Osteoblast (primary cell): ENCODE measurements at regions not wholly inside any gene's neighbourhood (a gene's known extent, or its start where the extent isn't known, plus 50 kb on each side); places are given as distances from the start of the nearest gene placed in this dataset.
A peak's percentile ranks its signal among the peaks of the same experiment; 100 is the strongest.
"Not testable (repeated sequence)": the region's sequence is repeated elsewhere in the genome, so short reads cannot be mapped to it uniquely, and the experiment has no call there.

Experiments
- DNase-seq: peaks from one replicate; pipeline ENCODE4 v3.0.0; 2011; ENCODE audit warnings: low spot score, mixed read lengths; ENCODE audit not compliant: insufficient read length; ENCODE audit errors: missing footprints
- H2AFZ ChIP-seq: 2 replicates; pipeline ENCODE4 v1.6.0; 2011; ENCODE audit warnings: mild to moderate bottlenecking, low read length
- H3K27ac ChIP-seq: 2 replicates; pipeline ENCODE4 v1.5.1; 2011; ENCODE audit warnings: mild to moderate bottlenecking, low read depth, low read length, moderate library complexity
- H3K27me3 ChIP-seq: 2 replicates; pipeline ENCODE4 v1.6.0; 2012; ENCODE audit warnings: mild to moderate bottlenecking, control low read depth, inconsistent platforms, low read length, moderate library complexity; ENCODE audit not compliant: insufficient read depth
- H3K36me3 ChIP-seq: 2 replicates; pipeline ENCODE4 v1.5.1; 2011; ENCODE audit warnings: mild to moderate bottlenecking, low read length, control low read depth, moderate library complexity; ENCODE audit not compliant: insufficient read depth
- H3K4me1 ChIP-seq: 2 replicates; pipeline ENCODE4 v1.5.1; 2011; ENCODE audit warnings: mild to moderate bottlenecking, low read length, control low read depth, moderate library complexity; ENCODE audit not compliant: insufficient read depth
- H3K4me2 ChIP-seq: 2 replicates; pipeline ENCODE4 v1.6.0; 2011; ENCODE audit warnings: mild to moderate bottlenecking, low read length; ENCODE audit not compliant: insufficient read depth
- H3K4me3 ChIP-seq: fragments of 200-600 bp; sonication (generic); 3 replicates; pipeline ENCODE4 v1.5.1; 2012; ENCODE audit warnings: mild to moderate bottlenecking, low read length, inconsistent platforms; ENCODE audit not compliant: insufficient read depth
- H3K79me2 ChIP-seq: 2 replicates; pipeline ENCODE4 v1.6.0; 2012; ENCODE audit warnings: mild to moderate bottlenecking, low read length, control low read depth, inconsistent platforms; ENCODE audit not compliant: insufficient read depth
- H3K9me3 ChIP-seq: 2 replicates; pipeline ENCODE4 v1.5.1; 2011; ENCODE audit warnings: low read depth, low read length, control low read depth
- H4K20me1 ChIP-seq: 2 replicates; pipeline ENCODE4 v1.6.0; 2012; ENCODE audit warnings: mild to moderate bottlenecking, low read length, control low read depth; ENCODE audit not compliant: insufficient read depth
- TF ChIP-seq, protein P1 (sequence below): IDR thresholded peaks from 2 replicates; pipeline ENCODE4 v1.5.1; 2011; ENCODE audit warnings: mild to moderate bottlenecking, low read depth, low read length, moderate library complexity; ENCODE audit errors: extremely low read depth

DNA sequence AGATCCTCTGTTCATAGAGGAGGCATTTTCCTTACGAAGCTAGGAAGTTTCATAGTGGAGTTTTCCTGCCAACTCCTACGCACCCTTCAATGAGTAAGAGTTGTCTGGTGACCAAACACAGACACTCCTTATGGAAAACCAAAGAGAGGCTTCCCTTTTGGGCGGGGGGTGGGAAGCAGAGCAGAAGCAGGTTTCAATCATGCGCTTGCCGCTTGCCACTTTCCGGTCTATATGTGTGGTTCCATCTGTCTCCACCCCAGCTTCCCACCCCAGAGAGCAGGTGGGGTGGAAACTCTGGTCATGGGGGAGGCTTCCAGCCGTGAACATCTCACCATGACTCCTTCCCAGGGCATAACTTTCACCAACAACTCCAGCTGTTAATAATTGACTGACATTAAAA is 68.8 kb upstream of the GRB10 start:
- H3K27ac ChIP-seq: peak overlapping the region; percentile 80
- no peaks in the 10 kb centered on the region for H3K79me2 ChIP-seq
- DNase-seq: peak; percentile 89
- no peaks in the 10 kb centered on the region for H3K27me3 ChIP-seq
- TF ChIP-seq, protein P1, sequence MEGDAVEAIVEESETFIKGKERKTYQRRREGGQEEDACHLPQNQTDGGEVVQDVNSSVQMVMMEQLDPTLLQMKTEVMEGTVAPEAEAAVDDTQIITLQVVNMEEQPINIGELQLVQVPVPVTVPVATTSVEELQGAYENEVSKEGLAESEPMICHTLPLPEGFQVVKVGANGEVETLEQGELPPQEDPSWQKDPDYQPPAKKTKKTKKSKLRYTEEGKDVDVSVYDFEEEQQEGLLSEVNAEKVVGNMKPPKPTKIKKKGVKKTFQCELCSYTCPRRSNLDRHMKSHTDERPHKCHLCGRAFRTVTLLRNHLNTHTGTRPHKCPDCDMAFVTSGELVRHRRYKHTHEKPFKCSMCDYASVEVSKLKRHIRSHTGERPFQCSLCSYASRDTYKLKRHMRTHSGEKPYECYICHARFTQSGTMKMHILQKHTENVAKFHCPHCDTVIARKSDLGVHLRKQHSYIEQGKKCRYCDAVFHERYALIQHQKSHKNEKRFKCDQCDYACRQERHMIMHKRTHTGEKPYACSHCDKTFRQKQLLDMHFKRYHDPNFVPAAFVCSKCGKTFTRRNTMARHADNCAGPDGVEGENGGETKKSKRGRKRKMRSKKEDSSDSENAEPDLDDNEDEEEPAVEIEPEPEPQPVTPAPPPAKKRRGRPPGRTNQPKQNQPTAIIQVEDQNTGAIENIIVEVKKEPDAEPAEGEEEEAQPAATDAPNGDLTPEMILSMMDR: no peak
- peak overlapping the region; percentile 42 for H3K4me2 ChIP-seq
- H4K20me1 ChIP-seq: no peaks in the 10 kb centered on the region
- H3K4me1 ChIP-seq: peaks cover 12% of the 10 kb centered on the region
- H3K4me3 ChIP-seq: peak overlapping the region; percentile 12
- H3K9me3 ChIP-seq: no peaks in the 10 kb centered on the region
- H2AFZ ChIP-seq: peak overlapping the region; percentile 62
- H3K36me3 ChIP-seq: no peaks in the 10 kb centered on the region

DNA sequence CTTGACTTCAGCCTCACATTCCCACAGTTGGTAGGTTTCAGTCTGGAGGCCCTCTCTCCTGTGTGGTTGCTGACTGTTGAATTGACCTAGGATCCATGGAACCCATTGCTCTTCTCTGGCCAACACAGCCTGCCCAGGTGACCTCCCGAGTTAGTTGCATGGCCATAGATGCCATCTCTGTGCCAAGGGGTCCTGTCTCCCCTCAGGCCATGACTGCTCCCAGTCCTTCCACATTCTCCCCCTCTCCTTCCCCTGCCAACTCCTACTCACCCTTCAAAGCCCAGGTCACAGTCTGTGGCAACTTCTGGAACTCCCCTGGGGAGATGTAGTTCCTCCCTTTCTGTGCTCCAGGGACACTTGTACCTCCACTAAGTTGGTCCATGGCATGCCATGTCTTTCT is 67.3 kb upstream of the GRB10 start:
- DNase-seq: no peak
- Histone ChIP-seq H3K27ac (no peak overlapping the region), H3K4me1 (peaks cover 12% of the 10 kb centered on the region), H3K79me2 (no peaks in the 10 kb centered on the region), H3K4me2 (no peak overlapping the region), H3K9me3 (no peaks in the 10 kb centered on the region), H4K20me1 (no peaks in the 10 kb centered on the region), H3K36me3 (no peaks in the 10 kb centered on the region), H3K4me3 (no peak overlapping the region), H2AFZ (no peak overlapping the region), H3K27me3 (no peaks in the 10 kb centered on the region)
- TF ChIP-seq, protein P1: no peak

DNA sequence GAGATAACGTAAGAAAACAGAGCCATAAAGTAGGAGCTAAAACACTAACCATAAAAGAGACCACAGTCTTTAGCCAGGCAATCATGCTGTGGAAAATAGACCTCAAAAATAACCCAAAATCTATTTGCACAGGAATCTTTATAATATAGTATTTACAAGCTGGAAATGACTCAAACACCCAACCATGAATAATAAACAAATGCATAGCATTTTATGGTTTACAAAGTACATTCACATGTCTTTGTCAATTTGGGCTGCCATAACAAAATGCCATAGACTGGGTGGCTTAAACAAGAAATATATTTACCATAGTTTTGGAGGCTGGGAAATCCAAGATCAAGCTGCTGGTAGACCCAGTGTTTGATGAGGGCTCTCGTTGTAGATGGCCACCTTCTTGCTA is 65.5 kb upstream of the GRB10 start:
- TF ChIP-seq, protein P1: no peak
- Histone ChIP-seq H3K79me2 (no peaks in the 10 kb centered on the region), H3K4me2 (no peak overlapping the region), H3K36me3 (no peaks in the 10 kb centered on the region), H4K20me1 (no peaks in the 10 kb centered on the region), H3K4me1 (peaks cover 12% of the 10 kb centered on the region), H3K27ac (no peak overlapping the region), H3K27me3 (no peaks in the 10 kb centered on the region), H3K4me3 (no peak overlapping the region), H3K9me3 (no peaks in the 10 kb centered on the region), H2AFZ (no peak overlapping the region)
- no peak for DNase-seq

DNA sequence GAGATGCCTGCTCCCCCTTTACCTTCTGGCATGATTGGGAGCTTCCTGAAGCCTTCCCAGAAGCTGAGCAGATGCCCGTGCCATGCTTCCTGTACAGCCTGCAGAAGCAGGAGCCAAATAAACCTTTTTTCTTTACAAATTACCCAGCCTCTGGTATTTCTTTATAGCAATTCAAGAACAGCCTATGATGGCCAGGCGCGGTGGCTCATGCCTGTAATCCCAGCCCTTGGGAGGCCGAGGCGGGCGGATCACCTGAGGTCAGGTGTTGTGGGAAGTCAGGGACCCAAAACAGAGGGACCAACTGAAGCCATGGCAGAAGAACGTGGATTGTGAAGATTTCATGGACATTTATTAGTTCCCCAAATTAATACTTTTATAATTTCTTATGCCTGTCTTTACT is 62.2 kb upstream of the GRB10 start:
- H3K4me1 ChIP-seq: peaks cover 11% of the 10 kb centered on the region
- H3K9me3 ChIP-seq, H3K27ac ChIP-seq, DNase-seq, H3K36me3 ChIP-seq, H4K20me1 ChIP-seq, H3K79me2 ChIP-seq, H3K4me2 ChIP-seq, H3K27me3 ChIP-seq, H3K4me3 ChIP-seq, H2AFZ ChIP-seq: not testable (repeated sequence)
